Adrenal gland (tissue), 9 donors: ENCODE measurements at regions not wholly inside any gene's neighbourhood (a gene's known extent, or its start where the extent isn't known, plus 50 kb on each side); places are given as distances from the start of the nearest gene placed in this dataset.
A peak's percentile ranks its signal among the peaks of the same experiment; 100 is the strongest.

Source experiments
- DNase-seq, 7 donors: peaks; one replicate each; pipeline ENCODE4 v3.0.0-alpha.2; 2019 to 2020
- H3K27ac ChIP-seq, 5 donors: fragments of 200-600 bp; sonication (generic) in 4 of 5; 1 replicate in 3 of 5; 2 replicates in 2 of 5; pipeline versions ENCODE4 v1.5.1 to v1.8.0; 2016 to 2020; ENCODE audit warnings: mild to moderate bottlenecking in 1 of 5
- H3K27me3 ChIP-seq: fragments of 200-600 bp; 2 replicates; pipeline ENCODE4 v1.8.0; 2021
- H3K36me3 ChIP-seq, 2 donors: fragments of 200-600 bp; replicated peaks in 1 of 2; 1 replicate in 1 of 2; 2 replicates in 1 of 2; pipeline versions ENCODE4 v1.5.1 to v1.8.0; 2018 to 2022
- H3K4me1 ChIP-seq, 2 donors: fragments of 200-600 bp; replicated peaks in 1 of 2; 1 replicate in 1 of 2; 2 replicates in 1 of 2; pipeline versions ENCODE4 v1.5.1 to v1.8.0; 2018 to 2021
- H3K4me3 ChIP-seq, 4 donors: fragments of 200-600 bp; sonication (generic) in 3 of 4; one replicate each; pipeline ENCODE4 v1.5.1; 2016 to 2018
- H3K9me3 ChIP-seq, 3 donors: fragments of 200-600 bp; sonication (generic) in 1 of 3; replicated peaks in 1 of 3; 1 replicate in 2 of 3; 2 replicates in 1 of 3; pipeline versions ENCODE4 v1.5.1 to v1.8.0; 2016 to 2021
- CTCF ChIP-seq, 6 experiments: fragments of 450-650 bp in 4 of 6; fragments of 200-600 bp in 2 of 6; sonication (generic) in 1 of 6; IDR thresholded peaks; 1 replicate in 5 of 6; 2 replicates in 1 of 6; pipeline versions ENCODE4 v1.5.1 to v1.8.0; 2016 to 2021; ENCODE audit warnings: antibody characterized with exemption in 6 of 6, mild to moderate bottlenecking in 2 of 6, moderate library complexity in 1 of 6
- POLR2A ChIP-seq, 2 donors: fragments of 450-650 bp; IDR thresholded peaks; one replicate each; pipeline ENCODE4 v1.6.1; 2017; ENCODE audit warnings: antibody characterized with exemption in 2 of 2, mild to moderate bottlenecking in 2 of 2, moderate library complexity in 1 of 2
- WGBS, 4 donors: extraction: QIAGEN DNeasy Blood & Tissue Kit in 2 of 4; methylation state at CpG; one replicate each; pipeline versions ENCODE4 v1.1.5 to v1.1.7; 2013 to 2017; 5-methylcytosine and 5-hydroxymethylcytosine counted together
- intact Hi-C, 2 donors: fragments of 100-400 bp; cut with DNase I; formaldehyde crosslinking; loops; one replicate each; pipeline versions ENCODE4 v1.14.1 to v1.15.0; 2022 to 2023
- donor health status: healthy with polysubstance abuse.
- donor health status: Bipolar disorder and iron deficiency.
- donor health status: DM: yes; HTN: yes; CAD: no.
- donor health status: DM: no; HTN: no; CAD: no.
- donor health status: DM: no; HTN: no; CAD: no.

DNA sequence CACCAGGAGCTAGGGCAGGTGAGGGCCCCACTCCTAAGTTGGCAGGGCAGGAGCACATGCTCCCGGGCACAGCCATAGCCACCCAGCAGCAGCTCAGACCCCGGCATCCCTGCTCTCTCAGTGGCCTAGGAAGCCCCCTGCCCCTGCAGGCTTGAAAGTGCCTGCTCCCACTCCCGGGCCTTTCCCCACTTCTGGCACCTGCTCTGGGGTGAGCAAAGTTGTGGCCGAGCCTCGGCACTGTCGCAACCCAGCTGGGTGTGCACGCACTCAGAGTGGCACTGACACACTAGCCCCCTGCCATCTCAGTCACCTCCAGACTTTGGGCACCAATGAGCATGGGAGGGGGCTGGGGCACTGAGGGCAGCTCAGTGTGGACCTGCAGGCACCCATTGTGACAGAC lies 60.8 kb upstream of the CDKN2AIP start:
- Histone ChIP-seq H3K9me3 (no peaks in the 10 kb centered on the region), H3K27ac (no peak overlapping the region), H3K36me3 (no peaks in the 10 kb centered on the region), H3K4me1 (no peaks in the 10 kb centered on the region), H3K4me3 (no peak overlapping the region), H3K27me3 (peaks cover 21% of the 10 kb centered on the region)
- 50 to 82% (median 79%) methylated on average over 2 to 7 of the region's 7 CpGs for WGBS, 4 donors
- intact Hi-C loops: no loop called here
- TF ChIP-seq CTCF (IDR thresholded peaks at IDR 0.05) (no peak), POLR2A (IDR thresholded peaks at IDR 0.05) (no peak)
- peak in 1 of 7 donors; percentile 27 for DNase-seq

DNA sequence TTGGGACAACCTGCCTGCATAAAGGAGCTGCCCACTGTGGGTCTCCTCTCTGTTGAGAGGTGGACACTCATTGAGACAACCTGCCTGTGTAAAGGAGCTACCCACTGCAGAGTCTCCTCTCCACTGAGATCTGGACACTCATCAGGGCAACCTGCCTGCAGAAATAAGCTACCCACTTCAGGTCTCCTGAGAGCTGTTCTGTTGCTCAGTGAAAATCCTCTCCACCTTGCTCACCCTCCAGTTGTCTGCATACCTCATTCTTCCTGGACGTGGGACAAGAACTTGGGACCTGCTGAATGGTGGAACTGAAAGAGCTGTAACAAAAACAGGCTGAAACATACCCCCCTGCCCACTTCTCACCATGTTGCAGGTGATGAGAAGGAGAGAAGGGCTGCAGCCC lies 59.9 kb upstream of the CDKN2AIP start:
- Histone ChIP-seq H3K9me3 (no peaks in the 10 kb centered on the region), H3K4me3 (no peak overlapping the region), H3K27me3 (peaks cover 21% of the 10 kb centered on the region), H3K4me1 (no peaks in the 10 kb centered on the region), H3K27ac (no peak overlapping the region), H3K36me3 (no peaks in the 10 kb centered on the region)
- DNase-seq: no peak
- intact Hi-C loops: no loop called here
- TF ChIP-seq POLR2A (IDR thresholded peaks at IDR 0.05) (no peak), CTCF (IDR thresholded peaks at IDR 0.05) (no peak)
- 67 to 89% (median 78%) methylated on average over 1 of the region's 1 CpG for WGBS, 4 donors

GRCh38 chr4:183384983-183385382 lies 59.5 kb upstream of the CDKN2AIP start:
- TF ChIP-seq CTCF (IDR thresholded peaks at IDR 0.05) (no peak), POLR2A (IDR thresholded peaks at IDR 0.05) (no peak)
- Histone ChIP-seq H3K27me3 (peaks cover 21% of the 10 kb centered on the region), H3K4me3 (no peak overlapping the region), H3K27ac (no peak overlapping the region), H3K4me1 (no peaks in the 10 kb centered on the region), H3K36me3 (no peaks in the 10 kb centered on the region), H3K9me3 (no peaks in the 10 kb centered on the region)
- DNase-seq: no peak
- intact Hi-C loops: no loop called here
- 74 to 80% (median 80%) methylated on average over 4 to 7 of the region's 7 CpGs for WGBS, 4 donors

DNA sequence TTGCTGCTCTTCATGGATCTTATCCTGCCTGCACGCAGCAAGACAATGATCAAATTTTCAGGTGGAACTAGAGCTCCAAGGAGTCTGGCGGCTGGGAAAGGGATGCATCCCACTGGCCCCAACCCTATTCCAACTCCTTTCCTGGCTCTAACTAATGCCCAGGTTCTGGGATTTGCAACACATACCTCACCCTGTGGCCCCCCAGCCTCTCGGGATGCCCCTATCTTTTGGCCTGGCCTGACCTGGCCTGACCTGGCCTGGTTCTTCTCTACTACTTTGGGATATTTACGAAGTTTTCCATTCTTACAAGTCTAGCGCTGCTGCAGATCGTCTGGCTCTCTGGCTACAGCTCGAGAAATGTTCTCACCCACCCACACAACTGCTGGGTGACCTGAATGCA lies 56.4 kb upstream of the CDKN2AIP start:
- Histone ChIP-seq H3K4me3 (no peak overlapping the region), H3K36me3 (no peaks in the 10 kb centered on the region)
- WGBS, 4 donors: 75 to 84% (median 79%) methylated on average over 7 of the region's 7 CpGs

More for the DNA sequence above, 56.4 kb upstream of the CDKN2AIP start:
- Histone ChIP-seq H3K4me1 (no peaks in the 10 kb centered on the region), H3K9me3 (no peaks in the 10 kb centered on the region), H3K27ac (no peak overlapping the region), H3K27me3 (peaks cover 24% of the 10 kb centered on the region)
- TF ChIP-seq POLR2A (IDR thresholded peaks at IDR 0.05) (no peak), CTCF (IDR thresholded peaks at IDR 0.05) (no peak)
- intact Hi-C loops: no loop called here
- DNase-seq: no peak
